SK-N-SH treated with all-trans-retinoic acid at 6 μM for 48 hours (cell line): ENCODE measurements at regions not wholly inside any gene's neighbourhood (a gene's known extent, or its start where the extent isn't known, plus 50 kb on each side); places are given as distances from the start of the nearest gene placed in this dataset.

Experiments
- ATAC-seq: fragments of 200-7000 bp; cut with Tn5 transposase; 3 replicates; pipeline ENCODE4 v1.9.1; 2020; ENCODE audit warnings: mild to moderate bottlenecking, moderate library complexity
- OSR1 ChIP-seq: fragments of 250-450 bp; sonication (Bioruptor Pico); IDR thresholded peaks from 2 replicates; pipeline ENCODE4 v1.8.0; 2022; ENCODE audit warnings: moderate library complexity, mild to moderate bottlenecking, inconsistent platforms
- PPARA ChIP-seq: fragments of 250-450 bp; sonication (Bioruptor Pico); IDR thresholded peaks from 2 replicates; pipeline ENCODE4 v1.5.0; 2020; ENCODE audit warnings: mild to moderate bottlenecking, borderline replicate concordance
- RARB ChIP-seq: fragments of 250-450 bp; sonication (Bioruptor Pico); IDR thresholded peaks from 2 replicates; pipeline ENCODE4 v1.8.0; 2021; ENCODE audit warnings: mild to moderate bottlenecking, moderate library complexity
- ZFP3 ChIP-seq: fragments of 250-450 bp; sonication (Bioruptor Pico); IDR thresholded peaks from 2 replicates; pipeline ENCODE4 v1.5.0; 2020; ENCODE audit warnings: mild to moderate bottlenecking, moderate library complexity

- TF ChIP-seq ZFP3 (no peak), RARB (CRISPR knock-in tag) (no peak), PPARA (CRISPR knock-in tag) (no peak), OSR1 (CRISPR knock-in tag) (no peak)
- no peak; the same call in 2 of the 3 replicates for ATAC-seq
Observed at GRCh38 chr2:216909541-216910210, 49.8 kb upstream of the TNP1 start.
